LNCaP clone FGC (cell line): ENCODE measurements at regions not wholly inside any gene's neighbourhood (a gene's known extent, or its start where the extent isn't known, plus 50 kb on each side); places are given as distances from the start of the nearest gene placed in this dataset.
"Not testable (repeated sequence)": the region's sequence is repeated elsewhere in the genome, so short reads cannot be mapped to it uniquely, and the experiment has no call there.

Experiments used
- DNase-seq: peaks from one replicate; pipeline ENCODE4 v3.0.0-alpha.2; 2011; ENCODE audit warnings: low read depth
- H3K4me3 ChIP-seq: 2 replicates; pipeline ENCODE4 v1.5.1; 2011; ENCODE audit warnings: mild to moderate bottlenecking, low read depth, low read length, control low read depth
- CTCF ChIP-seq: IDR thresholded peaks from 2 replicates; pipeline ENCODE4 v1.5.1; 2012; ENCODE audit warnings: mild to moderate bottlenecking; ENCODE audit not compliant: control insufficient read depth, insufficient read depth; ENCODE audit errors: extremely low read depth

- no peak for DNase-seq
- no peak for TF ChIP-seq CTCF
- no peak overlapping the region for H3K4me3 ChIP-seq
These were observed 113.2 kb upstream of the ZNF827 start for GRCh38 chr4:146051728-146052391.

GRCh38 chr4:146051223-146051622 lies 112.6 kb upstream of the ZNF827 start:
- TF ChIP-seq CTCF: no peak
- no peak overlapping the region for H3K4me3 ChIP-seq
- DNase-seq: no peak

GRCh38 chr4:146049802-146050201 lies 111.2 kb upstream of the ZNF827 start:
- no peak for DNase-seq
- TF ChIP-seq CTCF: no peak
- H3K4me3 ChIP-seq: no peak overlapping the region

GRCh38 chr4:146047768-146048167 lies 109.1 kb upstream of the ZNF827 start:
- H3K4me3 ChIP-seq: not testable (repeated sequence)

GRCh38 chr4:146041139-146042004 lies 102.7 kb upstream of the ZNF827 start:
- TF ChIP-seq CTCF: no peak
- no peak overlapping the region for H3K4me3 ChIP-seq
- DNase-seq: no peak

More at GRCh38 chr4:146047768-146048167, 109.1 kb upstream of the ZNF827 start:
- not testable (repeated sequence) for DNase-seq

GRCh38 chr4:146040623-146041022 lies 102.0 kb upstream of the ZNF827 start:
- DNase-seq: no peak
- H3K4me3 ChIP-seq: no peak overlapping the region
- peak; percentile 30; the same call in 1 of the 2 replicates for TF ChIP-seq CTCF

GRCh38 chr4:146033149-146033548 lies 94.5 kb upstream of the ZNF827 start:
- TF ChIP-seq CTCF: no peak
- H3K4me3 ChIP-seq: no peak overlapping the region
- DNase-seq: no peak
